Pancreas (tissue), 10 donors: ENCODE measurements at regions not wholly inside any gene's neighbourhood (a gene's known extent, or its start where the extent isn't known, plus 50 kb on each side); places are given as distances from the start of the nearest gene placed in this dataset.

Source experiments
- ATAC-seq, 4 donors: fragments of 200-7000 bp; cut with Tn5 transposase; one replicate each; pipeline versions ENCODE4 v1.8.0 to v1.9.1; 2020; ENCODE audit warnings: mild to moderate bottlenecking in 4 of 4, moderate library complexity in 4 of 4
- DNase-seq, 6 donors: peaks; one replicate each; pipeline ENCODE4 v3.0.0-alpha.2; 2020
- FAIRE-seq: peaks from 2 replicates; lab custom pipeline; 2012; peaks lifted over from hg19 to GRCh38; lab: Jason Lieb, UNC
- H3K27ac ChIP-seq, 4 donors: fragments of 200-600 bp; sonication (generic); 1 replicate in 3 of 4; 2 replicates in 1 of 4; pipeline versions ENCODE4 v1.5.0 to v1.8.0; 2020
- H3K27me3 ChIP-seq, 4 donors: fragments of 200-600 bp; one replicate each; pipeline ENCODE4 v1.8.0; 2021
- H3K36me3 ChIP-seq, 3 donors: fragments of 200-600 bp; sonication (generic) in 1 of 3; one replicate each; pipeline versions ENCODE4 v1.5.0 to v1.8.0; 2020 to 2021
- H3K4me1 ChIP-seq, 3 donors: fragments of 200-600 bp; one replicate each; pipeline ENCODE4 v1.8.0; 2021
- H3K4me3 ChIP-seq, 4 donors: fragments of 200-600 bp; sonication (generic) in 2 of 4; one replicate each; pipeline versions ENCODE4 v1.5.0 to v1.8.0; 2020 to 2021
- H3K9me3 ChIP-seq, 4 donors: fragments of 200-600 bp; one replicate each; pipeline ENCODE4 v1.8.0; 2021
- WGBS, 2 donors: extraction: QIAGEN DNeasy Blood & Tissue Kit; methylation state at CpG; one replicate each; pipeline ENCODE4 v1.1.7; 2013; 5-methylcytosine and 5-hydroxymethylcytosine counted together
- intact Hi-C, 3 donors: fragments of 100-400 bp; cut with DNase I; formaldehyde crosslinking; loops; one replicate each; pipeline versions ENCODE4 v1.11.1 to v1.14.2; 2022
- TF ChIP-seq, protein P1 (sequence below), 4 donors: fragments of 200-600 bp; sonication (generic) in 3 of 4; IDR thresholded peaks; one replicate each; pipeline versions ENCODE4 v1.5.0 to v1.8.0; 2021; ENCODE audit warnings: antibody characterized with exemption in 4 of 4
- donor health status: healthy with polysubstance abuse.
- donor health status: DM: no; HTN: no; CAD: no; lungs with moderate emphysema.
- donor health status: DM: no; HTN: no; CAD: no.
- donor health status: control.
- donor health status: control.
- donor health status: Bipolar disorder and iron deficiency.
- donor health status: DM: yes; HTN: yes; CAD: no.
- donor health status: DM: no; HTN: no; CAD: no.
- donor health status: DM: no; HTN: no; CAD: no.
- donor health status: DM: yes; HTN: yes; CAD: no.

DNA sequence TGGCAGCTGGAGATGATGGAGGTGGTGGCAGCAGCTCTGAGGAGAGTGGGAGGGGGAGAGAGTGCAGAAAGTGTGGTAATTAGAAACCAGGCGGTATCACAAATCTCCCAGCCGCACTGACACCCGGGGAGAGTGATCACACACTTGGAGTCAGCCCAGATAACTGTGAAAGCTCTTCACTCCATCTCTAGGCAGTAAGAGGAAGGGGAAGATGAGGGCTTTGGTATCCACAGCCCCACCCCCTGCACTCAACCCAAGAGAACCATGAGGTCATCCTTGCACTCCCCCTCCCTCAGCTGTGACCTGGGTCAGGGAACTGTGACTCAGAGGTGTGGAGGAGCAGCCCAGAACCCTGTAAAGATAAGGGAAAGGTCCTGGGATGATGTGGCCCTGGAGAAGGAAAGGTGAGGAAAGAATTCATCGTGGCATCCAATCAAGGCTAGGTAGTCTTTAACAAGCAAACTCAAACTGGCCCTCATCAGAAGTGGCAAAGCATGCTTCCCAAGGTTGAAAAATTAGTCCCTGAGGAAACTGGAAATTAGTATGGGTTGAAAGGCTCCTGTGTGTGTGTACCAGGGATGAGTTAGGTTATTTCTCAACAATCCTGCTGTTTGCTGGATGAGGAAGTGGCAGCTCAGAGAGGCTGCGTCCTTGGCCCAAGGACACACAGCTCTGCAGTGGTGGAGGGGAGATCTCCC is 111.0 kb upstream of the LHX5 start:
- ATAC-seq (no peak), DNase-seq (no peak), FAIRE-seq (no peak)
- no peak overlapping the region for H3K4me3 ChIP-seq
- 17 to 19% methylated on average over 5 of the region's 5 CpGs for WGBS, 2 donors
- H3K27me3 ChIP-seq, result peaks cover 0 to 6% (median 0%) of the 10 kb centered on the region in 4 donors
- intact Hi-C loops, result no loop called here
- H3K4me1 ChIP-seq, result no peaks in the 10 kb centered on the region
- TF ChIP-seq, protein P1, sequence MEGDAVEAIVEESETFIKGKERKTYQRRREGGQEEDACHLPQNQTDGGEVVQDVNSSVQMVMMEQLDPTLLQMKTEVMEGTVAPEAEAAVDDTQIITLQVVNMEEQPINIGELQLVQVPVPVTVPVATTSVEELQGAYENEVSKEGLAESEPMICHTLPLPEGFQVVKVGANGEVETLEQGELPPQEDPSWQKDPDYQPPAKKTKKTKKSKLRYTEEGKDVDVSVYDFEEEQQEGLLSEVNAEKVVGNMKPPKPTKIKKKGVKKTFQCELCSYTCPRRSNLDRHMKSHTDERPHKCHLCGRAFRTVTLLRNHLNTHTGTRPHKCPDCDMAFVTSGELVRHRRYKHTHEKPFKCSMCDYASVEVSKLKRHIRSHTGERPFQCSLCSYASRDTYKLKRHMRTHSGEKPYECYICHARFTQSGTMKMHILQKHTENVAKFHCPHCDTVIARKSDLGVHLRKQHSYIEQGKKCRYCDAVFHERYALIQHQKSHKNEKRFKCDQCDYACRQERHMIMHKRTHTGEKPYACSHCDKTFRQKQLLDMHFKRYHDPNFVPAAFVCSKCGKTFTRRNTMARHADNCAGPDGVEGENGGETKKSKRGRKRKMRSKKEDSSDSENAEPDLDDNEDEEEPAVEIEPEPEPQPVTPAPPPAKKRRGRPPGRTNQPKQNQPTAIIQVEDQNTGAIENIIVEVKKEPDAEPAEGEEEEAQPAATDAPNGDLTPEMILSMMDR (IDR thresholded peaks at IDR 0.05), result no peak
- H3K36me3 ChIP-seq, result no peaks in the 10 kb centered on the region
- no peak overlapping the region for H3K27ac ChIP-seq
- no peaks in the 10 kb centered on the region for H3K9me3 ChIP-seq

DNA sequence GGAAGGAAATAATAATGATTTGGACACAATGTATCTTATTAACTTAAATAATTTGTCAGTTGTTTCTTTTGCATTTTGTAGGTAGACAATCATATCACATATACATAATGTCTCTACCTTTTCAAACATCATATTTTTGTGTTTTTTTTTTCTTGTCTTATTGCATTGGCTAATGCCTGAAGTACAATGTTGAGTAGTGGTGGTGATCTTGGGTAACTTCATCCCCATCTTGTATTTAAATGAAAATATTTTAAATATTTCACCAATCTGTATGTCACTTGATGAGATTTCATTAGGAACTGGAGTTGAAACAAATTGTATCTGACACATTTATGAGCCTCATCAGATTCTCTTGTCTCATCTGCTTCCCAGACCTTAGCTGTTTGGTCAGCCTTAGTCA is 109.7 kb upstream of the LHX5 start:
- Histone ChIP-seq H3K27me3 (peaks cover 0 to 6% (median 0%) of the 10 kb centered on the region in 4 donors), H3K4me3 (no peak overlapping the region), H3K9me3 (no peaks in the 10 kb centered on the region), H3K36me3 (no peaks in the 10 kb centered on the region), H3K27ac (no peak overlapping the region), H3K4me1 (no peaks in the 10 kb centered on the region)
- DNase-seq (no peak), ATAC-seq (no peak), FAIRE-seq (no peak)
- TF ChIP-seq, protein P1 (IDR thresholded peaks at IDR 0.05), result no peak
- intact Hi-C loops, result no loop called here

DNA sequence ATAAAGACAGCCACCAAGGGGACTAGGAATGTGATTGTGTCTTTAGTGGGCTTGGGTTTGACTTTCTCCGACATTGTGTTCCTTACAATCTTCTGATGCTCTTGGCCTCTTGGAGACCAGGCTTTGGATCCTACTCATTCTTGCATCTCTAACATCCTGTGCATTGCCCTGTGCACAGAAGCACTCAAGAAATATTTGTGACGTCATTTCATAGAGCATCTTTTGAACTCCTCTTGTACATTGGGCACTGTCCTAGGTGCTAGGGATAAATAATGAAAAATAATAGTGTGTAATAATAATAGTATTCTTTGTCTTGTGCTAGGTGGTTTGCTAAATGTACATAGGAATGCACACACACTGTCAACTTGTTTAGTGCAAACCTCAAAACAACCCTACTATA is 108.8 kb upstream of the LHX5 start:
- TF ChIP-seq, protein P1 (IDR thresholded peaks at IDR 0.05), result no peak
- intact Hi-C loops, result no loop called here
- 43 to 54% methylated on average over 2 of the region's 2 CpGs for WGBS, 2 donors
- no peak for FAIRE-seq
- Histone ChIP-seq H3K27me3 (peaks cover 0 to 6% (median 0%) of the 10 kb centered on the region in 4 donors), H3K27ac (no peak overlapping the region), H3K36me3 (no peaks in the 10 kb centered on the region), H3K4me3 (no peak overlapping the region), H3K4me1 (no peaks in the 10 kb centered on the region), H3K9me3 (no peaks in the 10 kb centered on the region)
- no peak for DNase-seq
- ATAC-seq, result no peak

DNA sequence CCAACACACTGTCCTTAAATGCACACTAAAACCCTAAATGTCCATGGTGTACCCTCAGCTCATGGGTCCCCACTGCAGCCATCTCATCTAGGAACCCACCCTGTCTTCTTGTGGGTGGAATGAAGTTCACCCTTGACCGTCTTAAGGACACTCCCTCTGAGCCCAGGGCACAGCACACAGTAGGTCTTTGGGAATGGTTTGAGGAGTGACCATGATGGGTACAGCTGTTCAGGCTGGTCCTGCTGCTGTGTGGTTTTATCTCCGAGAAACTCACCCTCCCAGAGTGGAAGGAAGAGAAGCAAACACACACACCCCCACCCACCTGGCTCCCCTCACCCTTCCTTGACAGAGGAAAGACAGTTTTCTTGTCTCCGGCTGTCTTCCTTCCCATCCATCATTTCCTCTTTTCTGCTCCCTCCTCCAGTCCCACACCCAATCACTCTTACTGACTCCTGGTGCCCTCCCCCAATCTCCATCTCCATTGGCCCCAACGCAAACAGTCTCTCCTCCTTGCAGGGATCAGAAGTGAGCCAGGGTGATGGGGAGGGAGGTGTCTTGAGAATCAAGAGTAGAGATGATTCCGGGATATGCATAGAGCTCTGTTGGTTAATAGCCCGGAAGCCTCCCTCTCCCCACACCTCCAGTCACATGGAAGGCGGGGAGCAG is 105.9 kb upstream of the LHX5 start:
- Histone ChIP-seq H3K9me3 (no peaks in the 10 kb centered on the region), H3K27me3 (peaks cover 0 to 6% (median 0%) of the 10 kb centered on the region in 4 donors), H3K4me3 (no peak overlapping the region), H3K4me1 (no peaks in the 10 kb centered on the region), H3K27ac (no peak overlapping the region), H3K36me3 (no peaks in the 10 kb centered on the region)
- DNase-seq (no peak), ATAC-seq (no peak), FAIRE-seq (no peak)
- intact Hi-C loops, result no loop called here
- TF ChIP-seq, protein P1 (IDR thresholded peaks at IDR 0.05), result no peak
- 25 to 26% methylated on average over 7 of the region's 7 CpGs for WGBS, 2 donors

DNA sequence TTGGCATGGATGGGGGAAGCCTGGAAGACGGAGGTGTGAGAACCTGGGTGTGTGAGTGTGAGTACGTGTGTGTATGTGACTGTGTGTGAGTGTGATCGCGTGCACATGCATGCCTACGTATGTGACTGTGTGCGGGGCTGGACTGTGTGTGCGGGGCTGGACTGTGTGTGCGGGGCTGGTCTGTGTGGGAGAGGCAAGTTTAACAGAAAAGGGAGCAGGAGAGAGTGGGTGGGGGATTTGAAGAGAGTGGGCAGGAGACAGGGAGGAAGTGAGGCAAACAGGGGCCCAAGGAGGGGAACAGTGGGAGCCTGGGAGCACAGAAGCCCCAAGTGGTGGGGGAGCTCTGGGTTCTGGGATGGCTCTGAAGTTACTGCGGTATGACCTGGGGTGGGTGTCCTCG is 103.7 kb upstream of the LHX5 start:
- intact Hi-C loops, result no loop called here
- no peak for ATAC-seq
- TF ChIP-seq, protein P1 (IDR thresholded peaks at IDR 0.05), result no peak
- no peaks in the 10 kb centered on the region for H3K4me1 ChIP-seq
- no peak for FAIRE-seq
- DNase-seq, result no peak
- no peak overlapping the region for H3K4me3 ChIP-seq
- WGBS, 2 donors, result 54 to 62% methylated on average over 10 of the region's 10 CpGs
- no peak overlapping the region for H3K27ac ChIP-seq
- no peaks in the 10 kb centered on the region for H3K27me3 ChIP-seq
- H3K9me3 ChIP-seq, result no peaks in the 10 kb centered on the region
- H3K36me3 ChIP-seq, result no peaks in the 10 kb centered on the region
